ENCODE measurements at regions not wholly inside any gene's neighbourhood (a gene's known extent, or its start where the extent isn't known, plus 50 kb on each side); places are given as distances from the start of the nearest gene placed in this dataset.

DNA sequence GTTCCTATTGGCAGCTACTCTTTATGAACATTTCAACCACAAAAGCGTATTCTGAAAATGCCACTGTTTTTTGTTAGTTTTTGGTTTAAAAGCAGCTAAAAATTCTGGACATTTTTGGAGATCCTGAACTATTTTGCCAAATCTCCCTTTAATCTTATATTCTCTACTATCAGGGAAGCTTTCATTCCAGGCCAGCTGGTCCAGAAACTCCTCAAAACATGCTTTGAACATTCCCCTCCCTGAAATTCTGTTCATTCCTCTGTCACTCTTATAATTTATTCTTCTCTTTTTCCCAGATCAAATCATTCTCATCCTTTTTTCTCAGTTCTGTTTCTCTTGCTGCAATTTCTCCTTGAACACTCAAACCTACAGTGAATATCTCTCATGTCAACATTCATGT is 790.9 kb upstream of the ARGLU1 start:
- TF ChIP-seq CTCF (IDR thresholded peaks at IDR 0.05; ENCODE audit: insufficient read depth, low read depth, low read length), result no peak
- TF ChIP-seq EZH2 (IDR thresholded peaks at IDR 0.05; ENCODE audit: insufficient read depth, low read length), result no peak

All from astrocyte (in vitro differentiated cells and primary cell).